HepG2 (cell line): ENCODE measurements at regions not wholly inside any gene's neighbourhood (a gene's known extent, or its start where the extent isn't known, plus 50 kb on each side); places are given as distances from the start of the nearest gene placed in this dataset.

Source experiments
- ATAC-seq: fragments of 200-7000 bp; cut with Tn5 transposase; 3 replicates; pipeline ENCODE4 v1.9.1; 2020; ENCODE audit warnings: mild to moderate bottlenecking, moderate library complexity
- BruUV-seq: library from RNA; stranded (reverse); fragments of 400-500 nt; replicated peaks from 2 replicates; lab custom pipeline; 2021; lab: Mats Ljungman, UMichigan
- CTCF ChIA-PET: fragments of 300-600 bp; formaldehyde crosslinking; extraction: SDS; loops from one replicate; lab custom pipeline; 2021; ENCODE audit warnings: low total read pairs, inconsistent platforms, low intra/inter-chr PET ratio; lab: Yijun Ruan, JAX
- POLR2A ChIA-PET: fragments of 350-600 bp; sonication (Branson Sonifier 250); formaldehyde crosslinking; loops from one replicate; lab custom pipeline; 2020; ENCODE audit warnings: antibody characterized with exemption, inconsistent platforms; lab: Yijun Ruan, JAX
- DNase-seq: peaks from one replicate; pipeline ENCODE4 v3.0.0-alpha.2; 2015; ENCODE audit warnings: low spot score
- FAIRE-seq: peaks from 3 replicates; lab custom pipeline; 2011; peaks lifted over from hg19 to GRCh38; lab: Jason Lieb, UNC
- H2AFZ ChIP-seq: one replicate; pipeline ENCODE4 v1.6.1; 2011; ENCODE audit warnings: low read length, inconsistent platforms
- H3K27ac ChIP-seq: fragments of 300-600 bp; 3 replicates; pipeline ENCODE4 v1.8.0; 2011; ENCODE audit warnings: mixed run types, mild to moderate bottlenecking, mixed read lengths, low read length, inconsistent platforms; ENCODE audit not compliant: insufficient read depth; ENCODE audit errors: extremely low read length
- H3K27me3 ChIP-seq, 2 experiments: fragments of 200-600 bp in 1 of 2; 2 replicates in 1 of 2; 3 replicates in 1 of 2; pipeline versions ENCODE4 v1.6.0 to v1.8.0; 2011; ENCODE audit warnings: low read length in 2 of 2, mild to moderate bottlenecking in 2 of 2, moderate library complexity in 2 of 2, inconsistent platforms in 1 of 2; ENCODE audit not compliant: insufficient read depth in 2 of 2, control insufficient read depth in 1 of 2
- H3K36me3 ChIP-seq, 2 experiments: fragments of 200-600 bp in 1 of 2; replicated peaks in 1 of 2; 2 replicates in 1 of 2; 3 replicates in 1 of 2; pipeline versions ENCODE4 v1.5.1 to v1.8.0; 2011; ENCODE audit warnings: low read length in 2 of 2, inconsistent platforms in 1 of 2; ENCODE audit not compliant: insufficient read depth in 2 of 2, control insufficient read depth in 1 of 2
- H3K4me1 ChIP-seq: 2 replicates; pipeline ENCODE4 v1.5.1; 2012; ENCODE audit warnings: low read length, inconsistent platforms; ENCODE audit not compliant: insufficient read depth
- H3K4me2 ChIP-seq: 2 replicates; pipeline ENCODE4 v1.6.0; 2011; ENCODE audit warnings: low read depth, low read length, inconsistent platforms
- H3K4me3 ChIP-seq, 3 experiments: fragments of 200-600 bp in 1 of 3; sonication (generic), shearing (Covaris generic) in 1 of 3; replicated peaks in 1 of 3; 2 replicates each; pipeline ENCODE4 v1.5.1; 2011 to 2016; ENCODE audit warnings: low read length in 3 of 3, inconsistent platforms in 2 of 3, low read depth in 2 of 3, mild to moderate bottlenecking in 2 of 3, control low read depth in 1 of 3, mixed read lengths in 1 of 3; ENCODE audit not compliant: insufficient read depth in 1 of 3
- H3K79me2 ChIP-seq: one replicate; pipeline ENCODE4 v1.6.1; 2011; ENCODE audit warnings: low read length, inconsistent platforms; ENCODE audit not compliant: insufficient read depth
- H3K9ac ChIP-seq: 2 replicates; pipeline ENCODE4 v1.6.0; 2011; ENCODE audit warnings: mild to moderate bottlenecking, low read depth, low read length, inconsistent platforms; ENCODE audit not compliant: insufficient read depth
- H3K9me3 ChIP-seq: 2 replicates; pipeline ENCODE4 v1.5.1; 2012; ENCODE audit warnings: mild to moderate bottlenecking, low read length
- H4K20me1 ChIP-seq: 2 replicates; pipeline ENCODE4 v1.6.0; 2011; ENCODE audit warnings: inconsistent platforms, mild to moderate bottlenecking, low read length, moderate library complexity; ENCODE audit not compliant: insufficient read depth
- CEBPB ChIP-seq: IDR thresholded peaks from 2 replicates; pipeline ENCODE4 v1.6.1; 2011; ENCODE audit warnings: low read depth, low read length, improper control_type of control experiment, borderline replicate concordance
- KIAA2018 ChIP-seq: sonication (generic); formaldehyde crosslinking; IDR thresholded peaks from 2 replicates; pipeline ENCODE4 v1.5.0; 2020; ENCODE audit warnings: mild to moderate bottlenecking, missing genetic modification reagents, borderline replicate concordance
- MIER2 ChIP-seq: IDR thresholded peaks from 2 replicates; pipeline ENCODE4 v1.6.1; 2016; ENCODE audit warnings: missing biosample characterization, missing genetic modification reagents
- PHB2 ChIP-seq: fragments of 450-650 bp; IDR thresholded peaks from 2 replicates; pipeline ENCODE4 v1.6.1; 2018; ENCODE audit not compliant: partially characterized antibody
- RAD21 ChIP-seq: fragments of 450-650 bp; formaldehyde crosslinking; IDR thresholded peaks from 2 replicates; pipeline ENCODE4 v1.5.0; 2020; ENCODE audit warnings: mild to moderate bottlenecking
- SYNCRIP ChIP-seq: fragments of 200-400 bp; formaldehyde crosslinking; IDR thresholded peaks from 2 replicates; pipeline ENCODE4 v1.6.1; 2018; ENCODE audit warnings: mild to moderate bottlenecking, low read depth, low read length; ENCODE audit not compliant: insufficient read depth
- ZBTB37 ChIP-seq: sonication (generic); formaldehyde crosslinking; IDR thresholded peaks from 2 replicates; pipeline ENCODE4 v1.4.0; 2020; ENCODE audit warnings: mild to moderate bottlenecking, missing genetic modification reagents
- ZNF138 ChIP-seq: sonication (generic); formaldehyde crosslinking; IDR thresholded peaks from 2 replicates; pipeline ENCODE4 v1.5.0; 2020; ENCODE audit warnings: mild to moderate bottlenecking, low read depth, missing genetic modification reagents
- WGBS: methylation state at CpG from one replicate; pipeline ENCODE4 v1.1.6; 2017; ENCODE audit warnings: low lambda C conversion rate; 5-methylcytosine and 5-hydroxymethylcytosine counted together
- in situ Hi-C: cut with HindIII; loops from 2 replicates; pipeline ENCODE4 v1.10.0; 2017; ENCODE audit warnings: low pct_unique_long_range_greater_than_20kb; ENCODE audit not compliant: extremely low pct_ligation_motif_present
- intact Hi-C: fragments of 100-400 bp; cut with micrococcal nuclease; formaldehyde crosslinking; loops from one replicate; pipeline ENCODE4 v1.10.0; 2022; ENCODE audit not compliant: unreplicated experiment

- in situ Hi-C loops (no loop called here), intact Hi-C loops (no loop called here)
- no peak for DNase-seq
- Histone ChIP-seq H3K9me3 (no peaks in the 10 kb centered on the region), H3K36me3 (no peaks in the 10 kb centered on the region), H4K20me1 (no peaks in the 10 kb centered on the region), H3K4me1 (no peaks in the 10 kb centered on the region), H2AFZ (no peak overlapping the region), H3K27ac (no peak overlapping the region), H3K9ac (no peak overlapping the region), H3K4me2 (no peak overlapping the region), H3K4me3 (no peak overlapping the region), H3K79me2 (no peaks in the 10 kb centered on the region), H3K27me3 (no peaks in the 10 kb centered on the region)
- POLR2A ChIA-PET, result no interaction called here
- no TSS peak for BruUV-seq
- no peak for FAIRE-seq
- TF ChIP-seq PHB2 (no peak), RAD21 (CRISPR knock-in tag) (no peak), CEBPB (no peak), SYNCRIP (no peak), ZBTB37 (CRISPR knock-in tag) (no peak), ZNF138 (CRISPR knock-in tag) (no peak), KIAA2018 (no peak), MIER2 (no peak)
- no peak for ATAC-seq
- 30% methylated on average over 3 of the region's 15 CpGs for WGBS
- CTCF ChIA-PET, result no interaction called here
Observed at GRCh38 chr11:96635655-96636054, 245.8 kb downstream of the JRKL start.
